22Rv1 (cell line): ENCODE measurements at regions not wholly inside any gene's neighbourhood (a gene's known extent, or its start where the extent isn't known, plus 50 kb on each side); places are given as distances from the start of the nearest gene placed in this dataset.

Experiments
- ZFX ChIP-seq: fragments of 450-650 bp; IDR thresholded peaks from 2 replicates; pipeline ENCODE4 v1.6.1; 2017; ENCODE audit warnings: antibody characterized with exemption, borderline replicate concordance
- TF ChIP-seq, protein P1 (sequence below): fragments of 450-650 bp; IDR thresholded peaks from 2 replicates; pipeline ENCODE4 v1.5.1; 2017; ENCODE audit warnings: mild to moderate bottlenecking

DNA sequence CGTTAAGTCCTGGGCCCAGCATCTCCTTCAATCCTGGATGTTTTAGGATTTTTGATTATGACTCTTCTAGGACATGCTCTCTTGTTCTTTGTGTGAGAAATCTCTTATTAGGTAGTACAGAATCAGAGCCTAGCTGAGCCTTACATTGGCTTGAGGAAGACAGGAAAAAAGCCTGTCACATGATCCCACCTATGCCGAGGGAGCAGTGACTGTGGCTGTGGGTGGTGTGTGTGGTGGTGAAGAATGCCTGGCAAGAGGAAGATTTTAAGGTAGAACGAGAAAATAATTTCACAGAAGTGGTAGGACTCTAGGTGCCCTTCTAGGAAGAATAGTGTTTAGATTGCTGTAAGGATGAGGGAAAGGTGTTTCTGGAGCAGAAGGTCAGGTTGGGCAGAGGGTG, 449.5 kb upstream of the PROX1 start:
- TF ChIP-seq, protein P1, sequence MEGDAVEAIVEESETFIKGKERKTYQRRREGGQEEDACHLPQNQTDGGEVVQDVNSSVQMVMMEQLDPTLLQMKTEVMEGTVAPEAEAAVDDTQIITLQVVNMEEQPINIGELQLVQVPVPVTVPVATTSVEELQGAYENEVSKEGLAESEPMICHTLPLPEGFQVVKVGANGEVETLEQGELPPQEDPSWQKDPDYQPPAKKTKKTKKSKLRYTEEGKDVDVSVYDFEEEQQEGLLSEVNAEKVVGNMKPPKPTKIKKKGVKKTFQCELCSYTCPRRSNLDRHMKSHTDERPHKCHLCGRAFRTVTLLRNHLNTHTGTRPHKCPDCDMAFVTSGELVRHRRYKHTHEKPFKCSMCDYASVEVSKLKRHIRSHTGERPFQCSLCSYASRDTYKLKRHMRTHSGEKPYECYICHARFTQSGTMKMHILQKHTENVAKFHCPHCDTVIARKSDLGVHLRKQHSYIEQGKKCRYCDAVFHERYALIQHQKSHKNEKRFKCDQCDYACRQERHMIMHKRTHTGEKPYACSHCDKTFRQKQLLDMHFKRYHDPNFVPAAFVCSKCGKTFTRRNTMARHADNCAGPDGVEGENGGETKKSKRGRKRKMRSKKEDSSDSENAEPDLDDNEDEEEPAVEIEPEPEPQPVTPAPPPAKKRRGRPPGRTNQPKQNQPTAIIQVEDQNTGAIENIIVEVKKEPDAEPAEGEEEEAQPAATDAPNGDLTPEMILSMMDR: no peak
- no peak for TF ChIP-seq ZFX
